Naive thymus-derived CD4-positive, alpha-beta T cell (primary cell): ENCODE measurements at regions not wholly inside any gene's neighbourhood (a gene's known extent, or its start where the extent isn't known, plus 50 kb on each side); places are given as distances from the start of the nearest gene placed in this dataset.

Experiments
- ATAC-seq: fragments of 150-1000 bp; cut with Tn5 transposase; 2 replicates; pipeline ENCODE4 v1.10.0; 2021; ENCODE audit warnings: mild to moderate bottlenecking, moderate library complexity
- CTCF ChIA-PET: fragments of 350-600 bp; sonication (Branson Sonifier 250); formaldehyde crosslinking; loops from one replicate; lab custom pipeline; 2021; ENCODE audit warnings: antibody characterized with exemption; lab: Charles Lee
- POLR2A ChIA-PET: fragments of 350-600 bp; sonication (Branson Sonifier 250); formaldehyde crosslinking; loops from one replicate; lab custom pipeline; 2021; ENCODE audit warnings: antibody characterized with exemption, inconsistent platforms; lab: Charles Lee
- DNase-seq, 9 donors: peaks; one replicate each; pipeline versions ENCODE4 v3.0.0 to v3.0.0-alpha.2; 2020 to 2022; ENCODE audit warnings: mixed read lengths in 1 of 9
- H3K27ac ChIP-seq: one replicate; pipeline ENCODE4 v1.7.0; 2013; ENCODE audit warnings: mild to moderate bottlenecking, low read depth, low read length, moderate library complexity
- H3K27me3 ChIP-seq, 2 donors: one replicate each; pipeline ENCODE4 v1.7.0; 2013; ENCODE audit warnings: low read length in 2 of 2, mild to moderate bottlenecking in 2 of 2, moderate library complexity in 2 of 2; ENCODE audit not compliant: control insufficient read depth in 2 of 2, insufficient read depth in 2 of 2
- H3K36me3 ChIP-seq, 3 experiments: 1 replicate in 2 of 3; 2 replicates in 1 of 3; pipeline ENCODE4 v1.7.0; 2013; ENCODE audit warnings: low read length in 3 of 3, mild to moderate bottlenecking in 3 of 3, moderate library complexity in 1 of 3; ENCODE audit not compliant: insufficient read depth in 3 of 3, control insufficient read depth in 2 of 3
- H3K4me1 ChIP-seq, 2 donors: one replicate each; pipeline ENCODE4 v1.7.0; 2013; ENCODE audit warnings: low read length in 2 of 2, mild to moderate bottlenecking in 2 of 2, moderate library complexity in 1 of 2; ENCODE audit not compliant: control insufficient read depth in 2 of 2, insufficient read depth in 2 of 2
- H3K4me3 ChIP-seq: 2 replicates; pipeline ENCODE4 v1.7.0; 2013; ENCODE audit warnings: mild to moderate bottlenecking, low read length
- H3K9me3 ChIP-seq, 3 experiments: 1 replicate in 2 of 3; 2 replicates in 1 of 3; pipeline ENCODE4 v1.7.0; 2013; ENCODE audit warnings: low read length in 3 of 3; ENCODE audit not compliant: control insufficient read depth in 2 of 3
- H3K27ac Mint-ChIP-seq, 9 donors: one replicate each; pipeline ENCODE4 v1.8.0; 2020 to 2022; ENCODE audit warnings: mixed read lengths in 9 of 9, mild to moderate bottlenecking in 8 of 9, moderate library complexity in 5 of 9, inconsistent platforms in 2 of 9
- H3K27me3 Mint-ChIP-seq, 5 donors: one replicate each; pipeline ENCODE4 v1.8.0; 2021 to 2022; ENCODE audit warnings: mixed read lengths in 5 of 5, mild to moderate bottlenecking in 1 of 5
- H3K36me3 Mint-ChIP-seq, 5 donors: one replicate each; pipeline ENCODE4 v1.8.0; 2020 to 2022; ENCODE audit warnings: mixed read lengths in 5 of 5, mild to moderate bottlenecking in 3 of 5, inconsistent platforms in 1 of 5
- H3K4me1 Mint-ChIP-seq, 7 donors: one replicate each; pipeline ENCODE4 v1.8.0; 2020 to 2022; ENCODE audit warnings: mixed read lengths in 7 of 7, mild to moderate bottlenecking in 3 of 7, inconsistent platforms in 1 of 7
- H3K4me3 Mint-ChIP-seq, 10 donors: one replicate each; pipeline ENCODE4 v1.8.0; 2020 to 2022; ENCODE audit warnings: mild to moderate bottlenecking in 10 of 10, mixed read lengths in 10 of 10, moderate library complexity in 6 of 10, inconsistent platforms in 2 of 10
- H3K9me3 Mint-ChIP-seq, 11 donors: one replicate each; pipeline ENCODE4 v1.8.0; 2020 to 2022; ENCODE audit warnings: mixed read lengths in 11 of 11, mild to moderate bottlenecking in 4 of 11, inconsistent platforms in 1 of 11, moderate library complexity in 1 of 11
- intact Hi-C, 2 donors: fragments of 100-400 bp; cut with micrococcal nuclease; formaldehyde crosslinking; loops; one replicate each; pipeline ENCODE4 v1.15.1; 2023

DNA sequence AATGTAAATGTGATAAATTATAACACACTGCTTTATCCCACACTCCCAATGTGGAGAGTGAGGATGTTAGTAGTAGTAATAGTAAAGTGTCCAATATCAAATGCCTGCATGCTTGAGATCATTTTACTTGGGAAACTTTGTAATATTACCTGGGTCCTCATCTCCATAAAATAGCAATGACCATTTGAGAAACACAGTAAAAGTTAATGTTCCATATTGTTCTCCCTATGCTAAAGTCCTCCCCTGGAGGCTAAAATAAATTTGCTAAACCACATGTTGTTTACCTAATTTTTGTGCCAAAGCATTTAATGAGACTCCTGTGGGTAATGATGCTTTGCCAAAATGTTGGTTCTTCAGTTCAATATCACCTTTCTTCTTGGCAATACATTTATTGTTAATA is 291.2 kb downstream of the CDH10 start:
- CTCF ChIA-PET = no interaction called here
- DNase-seq (no peak), ATAC-seq (no peak)
- H3K4me1 Mint-ChIP-seq = no peaks in the 10 kb centered on the region
- no peak overlapping the region for H3K4me3 Mint-ChIP-seq
- peaks cover 0 to 3% (median 0%) of the 10 kb centered on the region in 3 experiments for H3K9me3 ChIP-seq
- H3K27me3 ChIP-seq = no peaks in the 10 kb centered on the region
- H3K4me1 ChIP-seq = no peaks in the 10 kb centered on the region
- H3K9me3 Mint-ChIP-seq = peaks cover 2 to 14% (median 7%) of the 10 kb centered on the region in 11 donors
- no peak overlapping the region for H3K27ac Mint-ChIP-seq
- H3K36me3 ChIP-seq = no peaks in the 10 kb centered on the region
- H3K36me3 Mint-ChIP-seq = no peaks in the 10 kb centered on the region
- H3K27ac ChIP-seq = no peak overlapping the region
- H3K27me3 Mint-ChIP-seq = no peaks in the 10 kb centered on the region
- no peak overlapping the region for H3K4me3 ChIP-seq
- intact Hi-C loops = no loop called here
- POLR2A ChIA-PET = no interaction called here

DNA sequence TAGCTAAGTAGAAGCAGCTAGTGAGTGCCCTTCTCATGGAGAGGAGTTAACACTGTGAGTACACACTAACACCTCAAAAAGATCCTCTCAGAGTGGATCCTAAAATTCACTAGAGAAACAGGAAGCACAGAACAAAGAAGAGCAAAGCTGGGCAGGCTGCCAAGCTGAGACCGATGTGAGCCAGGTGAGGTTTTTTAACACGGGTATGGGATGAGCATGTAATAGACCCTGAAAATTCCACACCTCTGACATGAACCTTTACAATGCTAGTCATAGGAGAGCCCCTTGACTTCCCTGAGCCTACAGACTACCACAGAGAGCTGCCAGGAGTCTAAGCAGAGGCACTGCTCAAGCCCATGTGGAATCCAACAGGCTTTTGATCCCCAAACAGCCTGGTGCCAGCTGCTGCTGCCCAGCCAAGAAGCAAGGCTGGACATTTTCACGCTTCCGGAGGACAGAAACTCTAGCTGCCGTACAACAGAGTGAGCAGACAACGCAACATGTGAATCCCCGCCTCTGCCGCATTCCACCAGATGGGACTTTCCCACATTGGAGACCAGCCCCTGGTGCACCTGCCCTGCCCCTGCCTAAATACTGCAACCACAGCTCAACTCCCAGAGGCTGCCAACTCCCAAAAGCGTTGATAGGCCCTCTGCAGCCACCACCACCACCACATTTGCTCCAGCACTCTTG is 280.8 kb downstream of the CDH10 start:
- peaks cover 7 to 29% (median 19%) of the 10 kb centered on the region in 11 donors for H3K9me3 Mint-ChIP-seq
- intact Hi-C loops = no loop called here
- ATAC-seq (no peak), DNase-seq (no peak)
- no peak overlapping the region for H3K4me3 ChIP-seq
- no peak overlapping the region for H3K4me3 Mint-ChIP-seq
- H3K9me3 ChIP-seq = peaks cover 0 to 10% (median 0%) of the 10 kb centered on the region in 3 experiments
- no peak overlapping the region for H3K27ac ChIP-seq
- no peak overlapping the region for H3K27ac Mint-ChIP-seq
- no peaks in the 10 kb centered on the region for H3K36me3 ChIP-seq
- no peaks in the 10 kb centered on the region for H3K4me1 ChIP-seq
- H3K36me3 Mint-ChIP-seq = no peaks in the 10 kb centered on the region
- ChIA-PET POLR2A (no interaction called here), CTCF (no interaction called here)
- H3K4me1 Mint-ChIP-seq = no peaks in the 10 kb centered on the region
- H3K27me3 ChIP-seq = no peaks in the 10 kb centered on the region
- no peaks in the 10 kb centered on the region for H3K27me3 Mint-ChIP-seq

DNA sequence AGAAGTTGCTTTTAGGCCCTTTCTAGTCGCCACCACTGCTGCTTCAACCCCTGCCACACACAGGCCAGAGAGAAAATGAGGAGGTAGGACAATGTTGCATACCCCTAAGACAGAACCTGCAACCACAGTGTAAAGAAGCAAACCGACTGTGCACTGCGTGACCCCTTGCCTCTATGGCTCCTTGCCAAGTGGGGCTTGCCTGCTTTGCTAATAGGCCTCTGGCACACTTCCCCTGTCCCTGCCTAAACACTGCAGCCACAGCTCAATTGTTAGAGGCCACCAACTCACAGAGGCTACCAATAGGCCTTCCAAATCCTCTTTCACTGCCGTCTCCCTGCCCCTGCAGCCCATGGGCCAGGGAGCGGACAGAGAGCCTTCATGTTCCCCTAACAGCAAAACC is 280.1 kb downstream of the CDH10 start:
- Histone ChIP-seq H3K27ac (no peak overlapping the region), H3K4me1 (no peaks in the 10 kb centered on the region), H3K4me3 (no peak overlapping the region), H3K27me3 (no peaks in the 10 kb centered on the region), H3K36me3 (no peaks in the 10 kb centered on the region), H3K9me3 (peaks cover 0 to 10% (median 0%) of the 10 kb centered on the region in 3 experiments)
- H3K4me1 Mint-ChIP-seq = no peaks in the 10 kb centered on the region
- H3K9me3 Mint-ChIP-seq = peaks cover 6 to 29% (median 19%) of the 10 kb centered on the region in 11 donors
- CTCF ChIA-PET = no interaction called here
- H3K27me3 Mint-ChIP-seq = no peaks in the 10 kb centered on the region
- DNase-seq = no peak
- no peak overlapping the region for H3K4me3 Mint-ChIP-seq
- no peak for ATAC-seq
- POLR2A ChIA-PET = no interaction called here
- no peak overlapping the region for H3K27ac Mint-ChIP-seq
- intact Hi-C loops = no loop called here
- no peaks in the 10 kb centered on the region for H3K36me3 Mint-ChIP-seq

DNA sequence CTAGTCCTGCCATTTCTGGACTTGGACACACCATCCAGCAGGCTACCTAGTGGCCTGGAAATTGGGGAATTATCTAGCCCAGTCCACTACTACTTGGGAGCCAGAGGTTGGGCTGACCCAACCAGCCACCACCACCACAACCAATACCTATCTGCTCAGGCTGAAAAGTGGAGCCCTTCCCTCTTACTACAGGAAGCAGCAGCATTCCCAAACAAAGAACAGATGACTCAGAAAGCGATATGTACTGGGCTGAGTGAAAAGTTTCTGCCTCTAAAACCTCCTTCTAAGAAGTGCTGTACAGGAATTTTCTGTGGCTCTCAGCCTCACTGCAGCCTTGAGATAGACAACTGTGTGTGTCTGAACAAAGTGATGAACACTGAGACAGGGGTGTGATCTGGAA is 279.4 kb downstream of the CDH10 start:
- H3K4me3 ChIP-seq = no peak overlapping the region
- no peaks in the 10 kb centered on the region for H3K4me1 ChIP-seq
- ATAC-seq = no peak
- Mint-ChIP-seq H3K36me3 (no peaks in the 10 kb centered on the region), H3K4me1 (no peaks in the 10 kb centered on the region), H3K27me3 (no peaks in the 10 kb centered on the region), H3K4me3 (no peak overlapping the region), H3K9me3 (peaks cover 6 to 29% (median 19%) of the 10 kb centered on the region in 11 donors), H3K27ac (no peak overlapping the region)
- POLR2A ChIA-PET = interaction anchor here (0.6 kb wide), 1 partner anchor 154 kb away, joined by 3 read pairs; no protein-coding TSS in a partner anchor
- H3K36me3 ChIP-seq = no peaks in the 10 kb centered on the region
- DNase-seq = no peak
- intact Hi-C loops = no loop called here
- H3K27ac ChIP-seq = no peak overlapping the region
- no peaks in the 10 kb centered on the region for H3K27me3 ChIP-seq
- CTCF ChIA-PET = no interaction called here
- H3K9me3 ChIP-seq = peaks cover 0 to 10% (median 0%) of the 10 kb centered on the region in 3 experiments

DNA sequence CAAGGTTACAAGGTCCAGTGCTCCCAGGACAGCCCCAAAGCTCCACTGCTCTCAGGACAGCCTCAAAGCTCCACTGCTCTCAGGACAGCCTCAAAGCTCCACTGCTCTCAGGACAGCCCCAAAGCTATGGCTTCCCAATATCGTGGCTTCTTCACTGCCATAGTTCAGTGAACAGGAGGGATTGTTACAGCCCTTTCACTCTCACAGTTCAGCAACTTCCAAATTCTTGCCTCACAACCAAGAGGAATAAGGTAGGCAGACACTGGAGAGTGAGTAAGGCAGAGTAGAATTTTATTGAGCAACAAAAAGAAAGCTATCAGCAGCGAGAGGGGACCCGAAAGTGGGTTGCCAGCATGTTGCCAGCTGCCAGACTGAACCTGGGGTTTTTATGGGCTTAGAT is 277.6 kb downstream of the CDH10 start:
- no peak for DNase-seq
- intact Hi-C loops = no loop called here
- POLR2A ChIA-PET = no interaction called here

DNA sequence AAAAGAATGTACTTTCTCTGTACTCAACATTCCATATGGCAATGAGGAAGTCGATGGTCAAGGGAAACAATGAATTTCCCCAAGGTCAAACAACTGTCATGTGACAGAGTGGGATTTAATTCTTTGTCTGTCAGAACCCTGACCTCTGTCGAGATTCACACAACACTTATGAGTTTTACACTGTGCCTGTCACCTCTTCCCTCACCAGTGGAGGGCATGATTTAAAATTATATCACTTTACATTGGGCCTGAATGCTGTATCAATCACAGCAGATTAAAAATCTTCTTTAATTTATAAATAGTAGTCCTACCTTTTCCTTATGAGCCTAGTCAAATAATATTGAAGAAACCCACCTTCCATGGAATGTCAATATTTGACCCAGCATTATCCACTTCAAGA is 276.7 kb downstream of the CDH10 start:
- no peaks in the 10 kb centered on the region for H3K4me1 ChIP-seq
- ChIA-PET CTCF (no interaction called here), POLR2A (no interaction called here)
- ATAC-seq = no peak
- no peaks in the 10 kb centered on the region for H3K36me3 Mint-ChIP-seq
- no peak overlapping the region for H3K4me3 Mint-ChIP-seq
- H3K4me1 Mint-ChIP-seq = no peaks in the 10 kb centered on the region
- intact Hi-C loops = no loop called here
- peaks cover 0 to 10% (median 0%) of the 10 kb centered on the region in 3 experiments for H3K9me3 ChIP-seq
- DNase-seq = no peak
- H3K27me3 ChIP-seq = no peaks in the 10 kb centered on the region
- H3K27ac ChIP-seq = no peak overlapping the region
- no peak overlapping the region for H3K4me3 ChIP-seq
- H3K27ac Mint-ChIP-seq = no peak overlapping the region
- no peaks in the 10 kb centered on the region for H3K36me3 ChIP-seq
- peaks cover 0 to 16% (median 7%) of the 10 kb centered on the region in 11 donors for H3K9me3 Mint-ChIP-seq
- no peaks in the 10 kb centered on the region for H3K27me3 Mint-ChIP-seq

More for the DNA sequence above, 277.6 kb downstream of the CDH10 start:
- no peaks in the 10 kb centered on the region for H3K4me1 ChIP-seq
- Mint-ChIP-seq H3K27ac (no peak overlapping the region), H3K27me3 (no peaks in the 10 kb centered on the region), H3K36me3 (no peaks in the 10 kb centered on the region), H3K4me3 (no peak overlapping the region), H3K9me3 (peaks cover 2 to 18% (median 10%) of the 10 kb centered on the region in 11 donors), H3K4me1 (no peaks in the 10 kb centered on the region)
- H3K36me3 ChIP-seq = no peaks in the 10 kb centered on the region
- CTCF ChIA-PET = no interaction called here
- no peak for ATAC-seq
- no peaks in the 10 kb centered on the region for H3K27me3 ChIP-seq
- no peak overlapping the region for H3K4me3 ChIP-seq
- H3K27ac ChIP-seq = no peak overlapping the region
- H3K9me3 ChIP-seq = peaks cover 0 to 10% (median 0%) of the 10 kb centered on the region in 3 experiments

DNA sequence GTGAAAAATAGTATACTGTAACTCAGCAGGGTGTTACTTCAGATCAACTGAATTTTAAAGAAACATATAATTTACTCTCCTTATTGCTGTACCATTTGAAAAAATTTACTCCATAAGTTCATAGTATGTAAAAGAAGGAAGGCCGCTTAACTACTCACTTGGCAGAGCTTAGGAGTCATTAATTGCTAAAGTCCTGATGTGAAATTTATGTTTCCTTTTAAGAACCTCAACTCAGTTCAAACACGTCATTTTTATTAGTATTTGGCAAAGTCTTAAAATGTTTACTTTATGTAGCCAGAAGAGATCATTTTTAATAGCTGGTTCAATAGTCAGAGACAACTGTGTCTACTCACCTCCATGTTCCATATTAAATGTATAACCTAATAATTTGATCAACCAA is 268.6 kb downstream of the CDH10 start:
- CTCF ChIA-PET = no interaction called here
- H3K4me3 ChIP-seq = no peak overlapping the region
- no peaks in the 10 kb centered on the region for H3K27me3 Mint-ChIP-seq
- no peaks in the 10 kb centered on the region for H3K4me1 Mint-ChIP-seq
- no peaks in the 10 kb centered on the region for H3K36me3 Mint-ChIP-seq
- H3K27ac Mint-ChIP-seq = no peak overlapping the region
- H3K27ac ChIP-seq = no peak overlapping the region
- ATAC-seq = no peak
- H3K4me1 ChIP-seq = no peaks in the 10 kb centered on the region
- POLR2A ChIA-PET = no interaction called here
- H3K9me3 ChIP-seq = no peaks in the 10 kb centered on the region
- H3K27me3 ChIP-seq = no peaks in the 10 kb centered on the region
- peaks cover 0 to 9% (median 5%) of the 10 kb centered on the region in 11 donors for H3K9me3 Mint-ChIP-seq
- H3K4me3 Mint-ChIP-seq = no peak overlapping the region
- intact Hi-C loops = no loop called here
- H3K36me3 ChIP-seq = no peaks in the 10 kb centered on the region
- no peak for DNase-seq
